Activated CD4-positive, CD25-positive, alpha-beta regulatory T cell treated with anti-CD3 and anti-CD28 coated beads, Interleukin-2, amount 50 U/mL, for 72 hours (primary cell): ENCODE measurements at regions not wholly inside any gene's neighbourhood (a gene's known extent, or its start where the extent isn't known, plus 50 kb on each side); places are given as distances from the start of the nearest gene placed in this dataset.

Experiments
- DNase-seq: peaks from one replicate; pipeline ENCODE4 v3.0.0; 2021

- DNase-seq = no peak
Measured at GRCh38 chr9:135032041-135032835, 55.2 kb upstream of the OLFM1 start.

- DNase-seq = no peak
Measured at GRCh38 chr9:135032868-135033460, 54.5 kb upstream of the OLFM1 start.

GRCh38 chr9:135033487-135033886 lies 54.0 kb upstream of the OLFM1 start:
- no peak for DNase-seq

GRCh38 chr9:135034106-135034505 lies 53.4 kb upstream of the OLFM1 start:
- no peak for DNase-seq

- DNase-seq = no peak
Measured at GRCh38 chr9:135035781-135036760, 51.4 kb upstream of the OLFM1 start.

DNA sequence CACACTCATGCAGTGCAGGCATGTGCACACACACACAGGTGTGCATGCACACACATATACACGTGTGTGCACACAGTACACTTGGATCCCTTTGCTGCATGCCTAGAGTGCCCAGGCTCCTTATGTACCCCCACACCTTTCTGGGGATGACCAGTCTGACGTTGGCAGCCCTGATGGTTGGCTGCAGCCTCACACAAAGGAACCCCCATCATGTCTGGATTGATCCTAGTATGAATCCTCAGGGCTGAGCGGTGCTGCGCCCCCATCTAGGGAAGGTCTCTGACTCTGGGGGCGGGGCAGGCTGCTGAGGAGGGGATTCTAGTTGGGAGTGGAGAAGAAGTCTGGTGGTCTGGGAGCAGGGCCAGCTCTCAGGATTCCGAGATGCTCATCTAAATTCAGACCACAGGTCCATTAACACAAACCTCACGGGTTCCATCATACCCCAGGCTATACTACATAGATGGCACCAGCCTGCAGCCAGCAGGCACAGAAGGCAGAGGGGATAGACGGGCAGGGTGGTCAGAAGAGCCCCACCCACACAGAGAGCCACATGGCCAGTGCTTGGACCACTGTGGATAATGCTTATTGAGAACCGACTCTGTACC lies 50.5 kb upstream of the OLFM1 start:
- no peak for DNase-seq

DNA sequence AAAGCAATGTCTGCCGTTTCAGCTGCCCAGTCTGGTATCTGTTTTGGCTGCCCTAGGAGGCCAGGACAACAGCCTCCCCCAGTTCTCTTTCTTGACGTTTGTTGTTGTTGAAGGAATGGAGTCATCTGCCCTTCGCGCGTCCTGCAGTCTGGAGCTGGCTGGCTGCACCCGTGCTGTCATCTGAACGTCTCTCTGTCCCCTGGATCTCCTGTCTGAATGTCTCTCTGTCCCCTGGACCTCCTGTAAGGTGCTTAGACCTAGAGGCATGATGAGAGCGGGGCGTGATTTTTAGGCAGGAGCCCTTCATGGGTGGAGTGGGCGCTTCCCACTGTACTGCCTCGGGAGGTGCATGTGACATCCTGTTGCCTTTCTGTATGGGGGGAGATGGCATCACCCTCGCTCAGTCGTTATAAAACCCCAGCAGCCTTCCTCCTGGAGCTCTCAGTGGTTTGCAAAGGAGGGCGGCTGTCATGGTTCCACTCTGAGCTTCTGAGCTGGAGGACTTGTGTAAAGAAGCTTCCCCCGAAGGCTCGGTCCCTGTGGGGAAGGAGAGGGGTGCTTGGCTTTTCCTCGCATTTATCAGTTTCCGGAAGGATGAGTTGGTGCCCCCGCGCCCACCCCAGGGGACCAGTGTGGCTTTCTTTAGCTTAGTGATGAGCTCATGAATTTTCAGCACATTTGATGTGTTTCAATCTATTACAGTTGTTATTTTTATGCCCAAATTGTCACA lies 49.8 kb upstream of the OLFM1 start:
- DNase-seq = no peak
